Upper lobe of right lung (tissue), 1 donor: ENCODE measurements at regions not wholly inside any gene's neighbourhood (a gene's known extent, or its start where the extent isn't known, plus 50 kb on each side); places are given as distances from the start of the nearest gene placed in this dataset.

Experiments used
- ATAC-seq: fragments of 200-7000 bp; cut with Tn5 transposase; one replicate; pipeline ENCODE4 v1.9.1; 2020; ENCODE audit warnings: mild to moderate bottlenecking, moderate library complexity
- DNase-seq: peaks from one replicate; pipeline ENCODE4 v3.0.0-alpha.2; 2020
- H3K27ac ChIP-seq: fragments of 200-600 bp; one replicate; pipeline ENCODE4 v1.8.0; 2022
- H3K27me3 ChIP-seq: fragments of 200-600 bp; one replicate; pipeline ENCODE4 v1.8.0; 2022; ENCODE audit warnings: mild to moderate bottlenecking
- H3K36me3 ChIP-seq: fragments of 200-600 bp; one replicate; pipeline ENCODE4 v1.8.0; 2022
- H3K4me1 ChIP-seq: fragments of 200-600 bp; one replicate; pipeline ENCODE4 v1.8.0; 2022
- H3K4me3 ChIP-seq: fragments of 200-600 bp; one replicate; pipeline ENCODE4 v1.8.0; 2022; ENCODE audit warnings: mild to moderate bottlenecking
- H3K9me3 ChIP-seq: fragments of 200-600 bp; one replicate; pipeline ENCODE4 v1.8.0; 2022
- intact Hi-C: fragments of 100-400 bp; cut with DNase I; formaldehyde crosslinking; loops from one replicate; pipeline ENCODE4 v1.11.0; 2022
- TF ChIP-seq, protein P1 (sequence below): fragments of 200-600 bp; IDR thresholded peaks from one replicate; pipeline ENCODE4 v1.8.0; 2022; ENCODE audit warnings: antibody characterized with exemption
- donor health status: DM: no; HTN: yes; CAD: no; lungs with severe emphysema.

DNA sequence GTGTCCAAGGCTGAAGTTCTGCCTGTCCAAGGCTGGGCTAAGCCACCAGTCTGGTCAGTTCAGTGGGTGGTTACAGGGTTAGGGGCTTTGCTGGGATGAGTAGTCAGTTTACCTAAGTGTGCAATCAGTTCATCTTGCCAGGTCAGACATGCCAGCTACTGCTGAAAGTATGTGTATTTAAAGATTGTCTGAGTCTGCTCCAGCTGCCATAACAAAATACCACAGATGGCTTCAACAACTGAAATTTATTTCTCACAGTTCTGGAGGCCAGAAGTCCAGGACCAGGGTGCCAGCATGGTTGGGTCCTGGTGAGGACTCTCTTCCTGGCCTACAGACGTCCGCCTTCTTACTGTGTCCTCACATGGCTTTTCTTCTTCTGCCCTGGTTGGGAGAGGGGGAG lies 52.4 kb upstream of the TNS3 start:
- Histone ChIP-seq H3K36me3 (no peaks in the 10 kb centered on the region), H3K4me1 (peaks cover 4% of the 10 kb centered on the region), H3K9me3 (no peaks in the 10 kb centered on the region), H3K27ac (no peak overlapping the region), H3K4me3 (no peak overlapping the region), H3K27me3 (no peaks in the 10 kb centered on the region)
- intact Hi-C loops = no loop called here
- ATAC-seq (no peak), DNase-seq (no peak)
- TF ChIP-seq, protein P1, sequence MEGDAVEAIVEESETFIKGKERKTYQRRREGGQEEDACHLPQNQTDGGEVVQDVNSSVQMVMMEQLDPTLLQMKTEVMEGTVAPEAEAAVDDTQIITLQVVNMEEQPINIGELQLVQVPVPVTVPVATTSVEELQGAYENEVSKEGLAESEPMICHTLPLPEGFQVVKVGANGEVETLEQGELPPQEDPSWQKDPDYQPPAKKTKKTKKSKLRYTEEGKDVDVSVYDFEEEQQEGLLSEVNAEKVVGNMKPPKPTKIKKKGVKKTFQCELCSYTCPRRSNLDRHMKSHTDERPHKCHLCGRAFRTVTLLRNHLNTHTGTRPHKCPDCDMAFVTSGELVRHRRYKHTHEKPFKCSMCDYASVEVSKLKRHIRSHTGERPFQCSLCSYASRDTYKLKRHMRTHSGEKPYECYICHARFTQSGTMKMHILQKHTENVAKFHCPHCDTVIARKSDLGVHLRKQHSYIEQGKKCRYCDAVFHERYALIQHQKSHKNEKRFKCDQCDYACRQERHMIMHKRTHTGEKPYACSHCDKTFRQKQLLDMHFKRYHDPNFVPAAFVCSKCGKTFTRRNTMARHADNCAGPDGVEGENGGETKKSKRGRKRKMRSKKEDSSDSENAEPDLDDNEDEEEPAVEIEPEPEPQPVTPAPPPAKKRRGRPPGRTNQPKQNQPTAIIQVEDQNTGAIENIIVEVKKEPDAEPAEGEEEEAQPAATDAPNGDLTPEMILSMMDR = no peak

DNA sequence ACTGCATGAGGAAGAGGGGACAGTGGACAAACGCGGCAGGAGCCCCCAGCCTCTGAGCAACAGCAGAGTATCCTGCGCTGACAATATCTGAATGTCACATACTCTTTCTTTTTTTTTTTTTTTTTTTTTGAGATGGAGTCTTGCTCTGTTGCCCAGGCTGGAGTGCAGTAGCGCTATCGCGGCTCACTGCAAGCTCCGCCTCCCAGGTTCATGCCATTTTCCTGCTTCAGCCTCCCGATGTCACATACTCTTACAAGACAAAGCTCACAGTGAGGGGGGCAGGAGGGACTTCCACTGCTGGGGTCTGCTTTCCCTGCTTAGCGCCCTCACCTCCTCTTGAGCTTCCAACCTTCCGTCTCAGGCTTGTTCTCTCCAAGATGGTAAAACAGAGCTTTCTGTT lies 51.2 kb upstream of the TNS3 start:
- Histone ChIP-seq H3K4me1 (peaks cover 4% of the 10 kb centered on the region), H3K27ac (no peak overlapping the region), H3K27me3 (no peaks in the 10 kb centered on the region), H3K9me3 (no peaks in the 10 kb centered on the region), H3K36me3 (no peaks in the 10 kb centered on the region), H3K4me3 (no peak overlapping the region)
- TF ChIP-seq, protein P1 = no peak
- ATAC-seq (no peak), DNase-seq (no peak)
- intact Hi-C loops = no loop called here
